Pancreas (tissue), 10 donors: ENCODE measurements at regions not wholly inside any gene's neighbourhood (a gene's known extent, or its start where the extent isn't known, plus 50 kb on each side); places are given as distances from the start of the nearest gene placed in this dataset.

Source experiments
- ATAC-seq, 4 donors: fragments of 200-7000 bp; cut with Tn5 transposase; one replicate each; pipeline versions ENCODE4 v1.8.0 to v1.9.1; 2020; ENCODE audit warnings: mild to moderate bottlenecking in 4 of 4, moderate library complexity in 4 of 4
- DNase-seq, 6 donors: peaks; one replicate each; pipeline ENCODE4 v3.0.0-alpha.2; 2020
- FAIRE-seq: peaks from 2 replicates; lab custom pipeline; 2012; peaks lifted over from hg19 to GRCh38; lab: Jason Lieb, UNC
- H3K27ac ChIP-seq, 4 donors: fragments of 200-600 bp; sonication (generic); 1 replicate in 3 of 4; 2 replicates in 1 of 4; pipeline versions ENCODE4 v1.5.0 to v1.8.0; 2020
- H3K27me3 ChIP-seq, 4 donors: fragments of 200-600 bp; one replicate each; pipeline ENCODE4 v1.8.0; 2021
- H3K36me3 ChIP-seq, 3 donors: fragments of 200-600 bp; sonication (generic) in 1 of 3; one replicate each; pipeline versions ENCODE4 v1.5.0 to v1.8.0; 2020 to 2021
- H3K4me1 ChIP-seq, 3 donors: fragments of 200-600 bp; one replicate each; pipeline ENCODE4 v1.8.0; 2021
- H3K4me3 ChIP-seq, 4 donors: fragments of 200-600 bp; sonication (generic) in 2 of 4; one replicate each; pipeline versions ENCODE4 v1.5.0 to v1.8.0; 2020 to 2021
- H3K9me3 ChIP-seq, 4 donors: fragments of 200-600 bp; one replicate each; pipeline ENCODE4 v1.8.0; 2021
- WGBS, 2 donors: extraction: QIAGEN DNeasy Blood & Tissue Kit; methylation state at CpG; one replicate each; pipeline ENCODE4 v1.1.7; 2013; 5-methylcytosine and 5-hydroxymethylcytosine counted together
- intact Hi-C, 3 donors: fragments of 100-400 bp; cut with DNase I; formaldehyde crosslinking; loops; one replicate each; pipeline versions ENCODE4 v1.11.1 to v1.14.2; 2022
- TF ChIP-seq, protein P1 (sequence below), 4 donors: fragments of 200-600 bp; sonication (generic) in 3 of 4; IDR thresholded peaks; one replicate each; pipeline versions ENCODE4 v1.5.0 to v1.8.0; 2021; ENCODE audit warnings: antibody characterized with exemption in 4 of 4
- donor health status: healthy with polysubstance abuse.
- donor health status: DM: no; HTN: no; CAD: no; lungs with moderate emphysema.
- donor health status: DM: no; HTN: no; CAD: no.
- donor health status: control.
- donor health status: control.
- donor health status: Bipolar disorder and iron deficiency.
- donor health status: DM: yes; HTN: yes; CAD: no.
- donor health status: DM: no; HTN: no; CAD: no.
- donor health status: DM: no; HTN: no; CAD: no.
- donor health status: DM: yes; HTN: yes; CAD: no.

DNA sequence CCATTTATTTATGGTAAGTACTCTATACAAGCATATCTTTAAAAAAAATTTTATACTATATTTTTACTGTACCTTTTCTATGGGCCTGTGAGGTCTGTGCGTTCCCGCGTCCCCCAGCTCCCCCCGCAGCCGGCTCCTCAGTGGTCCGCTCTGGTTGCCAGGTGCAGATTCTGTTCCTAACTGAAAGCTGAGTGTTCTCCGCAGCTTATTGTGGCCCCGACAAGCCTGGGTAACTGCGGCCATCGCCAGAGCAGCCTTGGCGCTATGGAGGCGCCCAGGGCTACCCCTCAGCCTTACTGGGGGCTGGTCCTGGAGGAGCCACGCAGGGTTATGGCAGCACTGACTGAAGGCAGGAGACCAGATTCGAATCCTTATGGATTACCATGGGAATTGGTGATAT is 896.8 kb downstream of the PCDH17 start:
- Histone ChIP-seq H3K4me3 (no peak overlapping the region), H3K27me3 (no peaks in the 10 kb centered on the region), H3K9me3 (no peaks in the 10 kb centered on the region), H3K36me3 (no peaks in the 10 kb centered on the region), H3K27ac (no peak overlapping the region), H3K4me1 (no peaks in the 10 kb centered on the region)
- intact Hi-C loops = no loop called here
- DNase-seq (peak in 1 of 6 donors; percentile 19), FAIRE-seq (no peak), ATAC-seq (no peak)
- TF ChIP-seq, protein P1, sequence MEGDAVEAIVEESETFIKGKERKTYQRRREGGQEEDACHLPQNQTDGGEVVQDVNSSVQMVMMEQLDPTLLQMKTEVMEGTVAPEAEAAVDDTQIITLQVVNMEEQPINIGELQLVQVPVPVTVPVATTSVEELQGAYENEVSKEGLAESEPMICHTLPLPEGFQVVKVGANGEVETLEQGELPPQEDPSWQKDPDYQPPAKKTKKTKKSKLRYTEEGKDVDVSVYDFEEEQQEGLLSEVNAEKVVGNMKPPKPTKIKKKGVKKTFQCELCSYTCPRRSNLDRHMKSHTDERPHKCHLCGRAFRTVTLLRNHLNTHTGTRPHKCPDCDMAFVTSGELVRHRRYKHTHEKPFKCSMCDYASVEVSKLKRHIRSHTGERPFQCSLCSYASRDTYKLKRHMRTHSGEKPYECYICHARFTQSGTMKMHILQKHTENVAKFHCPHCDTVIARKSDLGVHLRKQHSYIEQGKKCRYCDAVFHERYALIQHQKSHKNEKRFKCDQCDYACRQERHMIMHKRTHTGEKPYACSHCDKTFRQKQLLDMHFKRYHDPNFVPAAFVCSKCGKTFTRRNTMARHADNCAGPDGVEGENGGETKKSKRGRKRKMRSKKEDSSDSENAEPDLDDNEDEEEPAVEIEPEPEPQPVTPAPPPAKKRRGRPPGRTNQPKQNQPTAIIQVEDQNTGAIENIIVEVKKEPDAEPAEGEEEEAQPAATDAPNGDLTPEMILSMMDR (IDR thresholded peaks at IDR 0.05) = no peak
- WGBS, 2 donors = 90 to 93% methylated on average over 14 of the region's 14 CpGs

DNA sequence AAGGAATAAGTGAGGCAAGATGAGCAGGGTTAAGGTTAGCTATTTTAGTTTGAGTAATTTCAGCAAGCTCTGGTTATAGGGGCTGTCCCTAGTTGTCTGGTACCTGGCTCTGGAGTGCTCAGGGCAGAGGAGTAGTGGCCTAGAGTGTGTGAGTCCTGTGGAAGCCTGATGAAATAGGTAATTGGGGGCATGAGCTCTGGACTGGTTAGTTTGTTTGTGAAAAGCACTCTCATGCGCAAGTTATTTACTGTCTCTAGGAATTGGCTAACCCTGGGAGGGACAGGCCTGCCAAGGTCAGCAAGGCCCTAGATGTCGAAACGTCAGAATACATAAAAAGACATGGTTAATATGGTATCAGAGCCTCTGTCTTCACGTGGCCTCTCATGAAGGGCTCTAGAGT is 900.1 kb downstream of the PCDH17 start:
- TF ChIP-seq, protein P1 (IDR thresholded peaks at IDR 0.05) = no peak
- H3K36me3 ChIP-seq = no peaks in the 10 kb centered on the region
- ATAC-seq = no peak
- H3K27ac ChIP-seq = no peak overlapping the region
- H3K4me3 ChIP-seq = no peak overlapping the region
- no peak for FAIRE-seq
- 71 to 80% methylated on average over 4 of the region's 4 CpGs for WGBS, 2 donors
- H3K27me3 ChIP-seq = no peaks in the 10 kb centered on the region
- intact Hi-C loops = no loop called here
- no peaks in the 10 kb centered on the region for H3K9me3 ChIP-seq
- no peak for DNase-seq
- H3K4me1 ChIP-seq = no peaks in the 10 kb centered on the region

DNA sequence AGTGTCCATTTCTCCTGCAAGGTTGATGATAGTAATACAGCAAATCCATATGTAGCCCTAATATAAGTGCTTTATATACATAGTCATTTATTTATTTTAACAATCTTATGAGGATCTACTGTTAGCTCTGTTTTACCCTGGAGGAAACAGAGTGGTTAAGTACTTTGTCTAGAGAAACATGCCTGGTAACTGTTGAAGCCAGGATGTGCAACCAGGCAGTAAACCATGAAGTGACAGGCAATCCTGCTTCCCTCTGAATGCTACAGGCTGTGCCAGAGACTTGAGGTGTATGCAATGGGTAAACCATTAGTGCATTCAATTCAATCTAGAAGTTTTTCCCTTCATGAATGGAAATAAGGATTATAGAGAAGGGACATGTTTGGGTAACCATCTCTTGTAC is 911.0 kb downstream of the PCDH17 start:
- intact Hi-C loops = no loop called here
- Histone ChIP-seq H3K4me1 (no peaks in the 10 kb centered on the region), H3K4me3 (no peak overlapping the region), H3K36me3 (no peaks in the 10 kb centered on the region), H3K27ac (no peak overlapping the region), H3K9me3 (no peaks in the 10 kb centered on the region), H3K27me3 (no peaks in the 10 kb centered on the region)
- DNase-seq (no peak), FAIRE-seq (no peak), ATAC-seq (no peak)
- TF ChIP-seq, protein P1 (IDR thresholded peaks at IDR 0.05) = no peak

DNA sequence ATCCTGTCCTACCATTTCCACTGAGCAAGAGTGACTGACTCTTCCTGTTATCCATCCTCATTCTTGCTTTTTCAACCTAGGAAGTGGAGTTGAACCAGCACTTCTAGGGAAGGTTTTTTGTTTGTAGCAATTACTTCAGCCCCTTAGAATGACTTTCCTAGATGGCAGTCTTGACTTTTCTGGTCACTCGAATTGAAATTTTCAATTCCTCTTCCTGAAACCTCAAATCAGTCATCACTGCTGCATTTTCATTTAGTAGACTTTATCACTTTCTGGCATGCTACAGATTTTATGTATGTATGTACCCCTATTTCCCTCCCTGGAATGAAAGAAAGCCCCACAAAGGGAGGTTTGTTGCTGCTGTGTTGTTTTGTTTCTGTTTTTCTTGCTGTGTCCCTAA is 915.9 kb downstream of the PCDH17 start:
- TF ChIP-seq, protein P1 (IDR thresholded peaks at IDR 0.05) = no peak

DNA sequence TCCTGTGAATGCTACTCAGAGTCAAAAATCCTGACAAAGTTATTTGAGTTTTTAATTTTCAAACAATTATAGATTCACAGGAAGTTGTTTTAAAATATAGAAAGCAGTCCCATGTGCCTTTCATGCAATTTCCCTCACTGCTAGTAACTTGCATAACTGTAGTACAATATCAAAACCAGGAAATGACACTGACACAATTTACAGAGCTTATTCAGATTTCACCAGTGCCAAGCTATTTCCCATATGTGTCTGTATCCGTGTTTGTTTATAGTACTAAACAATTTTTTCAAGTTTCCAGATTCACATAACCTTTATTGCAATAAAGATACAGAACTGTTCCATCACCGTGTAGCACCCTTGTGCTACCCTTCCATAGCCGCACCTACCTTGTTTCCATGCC is 934.6 kb downstream of the PCDH17 start:
- H3K9me3 ChIP-seq = no peaks in the 10 kb centered on the region
- no peak overlapping the region for H3K4me3 ChIP-seq
- H3K36me3 ChIP-seq = no peaks in the 10 kb centered on the region
- H3K27ac ChIP-seq = no peak overlapping the region
- intact Hi-C loops = no loop called here
- no peaks in the 10 kb centered on the region for H3K4me1 ChIP-seq
- WGBS, 2 donors = 61 to 72% methylated on average over 3 of the region's 3 CpGs
- TF ChIP-seq, protein P1 (IDR thresholded peaks at IDR 0.05) = no peak
- FAIRE-seq = no peak
- no peak for DNase-seq
- no peak for ATAC-seq
- H3K27me3 ChIP-seq = no peaks in the 10 kb centered on the region

More for the DNA sequence above, 915.9 kb downstream of the PCDH17 start:
- Histone ChIP-seq H3K27ac (no peak overlapping the region), H3K36me3 (no peaks in the 10 kb centered on the region), H3K9me3 (no peaks in the 10 kb centered on the region), H3K27me3 (no peaks in the 10 kb centered on the region), H3K4me3 (no peak overlapping the region), H3K4me1 (no peaks in the 10 kb centered on the region)
- WGBS, 2 donors = 37 to 38% methylated on average over 1 of the region's 1 CpG
- DNase-seq (no peak), ATAC-seq (no peak), FAIRE-seq (no peak)
- intact Hi-C loops = no loop called here
